ENCODE measurements at regions not wholly inside any gene's neighbourhood (a gene's known extent, or its start where the extent isn't known, plus 50 kb on each side); places are given as distances from the start of the nearest gene placed in this dataset.

GRCh38 chr10:131442271-131442670 is 130.8 kb upstream of the TCERG1L start:
- in situ Hi-C loops (cut with MboI) = no loop called here
- SMC1A ChIA-PET (ENCODE audit: uncharacterized antibody, unreplicated experiment) = no interaction called here
- Histone ChIP-seq H3K36me3 (ENCODE audit: control insufficient read depth in 2 of 2, insufficient read depth in 2 of 2, low read length in 1 of 2) (no peaks in the 10 kb centered on the region), H3K27ac (ENCODE audit: control insufficient read depth, insufficient read depth) (no peak overlapping the region), H3K4me1 (ENCODE audit: control insufficient read depth, insufficient read depth, low read length) (no peaks in the 10 kb centered on the region), H2AFZ (ENCODE audit: control insufficient read depth, low read depth, low read length) (no peak overlapping the region), H3K4me2 (ENCODE audit: control insufficient read depth, insufficient read depth) (no peak overlapping the region), H4K20me1 (ENCODE audit: control insufficient read depth, insufficient read depth) (no peaks in the 10 kb centered on the region), H3K79me2 (ENCODE audit: control insufficient read depth, insufficient read depth, low read length) (no peaks in the 10 kb centered on the region), H3K27me3 (replicated peaks in 1 of 2; ENCODE audit: control insufficient read depth in 2 of 2, insufficient read depth in 2 of 2, low read length in 1 of 2) (no peaks in the 10 kb centered on the region), H3K9ac (ENCODE audit: control insufficient read depth, insufficient read depth, low read length) (no peak overlapping the region), H3K4me3 (no peak overlapping the region), H3K9me3 (replicated peaks; ENCODE audit: control insufficient read depth, insufficient read depth, low read length) (no peaks in the 10 kb centered on the region)
- no peak for FAIRE-seq
- CTCF ChIA-PET = no interaction called here
- BruUV-seq (replicated peaks) = no TSS peak
- 42% methylated on average over 8 of the region's 8 CpGs for WGBS (ENCODE audit: insufficient coverage, insufficient replicate concordance, low lambda C conversion rate, missing lambda C conversion rate)
- RAD21 ChIA-PET (ENCODE audit: unreplicated experiment) = no interaction called here
- no peak for TF ChIP-seq ZZZ3 (IDR thresholded peaks at IDR 0.05; ENCODE audit: control insufficient read depth, insufficient read length, low read depth)
- no peak for TF ChIP-seq RAD51 (IDR thresholded peaks at IDR 0.05)
- no peak for TF ChIP-seq WRNIP1 (IDR thresholded peaks at IDR 0.05; ENCODE audit: borderline replicate concordance, low read depth, low read length)
- TF ChIP-seq CBFB (IDR thresholded peaks at IDR 0.05; ENCODE audit: low read depth) = no peak
- TF ChIP-seq SUPT20H (IDR thresholded peaks at IDR 0.05; ENCODE audit: borderline replicate concordance, control insufficient read depth, low read depth, low read length) = no peak
- TF ChIP-seq CEBPB (IDR thresholded peaks at IDR 0.05; ENCODE audit: borderline replicate concordance in 1 of 2, low read depth in 2 of 2, low read length in 2 of 2) = no peak
- no peak for TF ChIP-seq JUNB (IDR thresholded peaks at IDR 0.05)
- TF ChIP-seq IKZF1 (conservative IDR thresholded peaks at IDR 0.05) = no peak
- no peak for TF ChIP-seq PML (IDR thresholded peaks at IDR 0.05; ENCODE audit: low read length)
- TF ChIP-seq NKRF (conservative IDR thresholded peaks at IDR 0.05) = no peak
- no peak for TF ChIP-seq IRF3 (IDR thresholded peaks at IDR 0.05)
- TF ChIP-seq BHLHE40 (IDR thresholded peaks at IDR 0.05; ENCODE audit: borderline replicate concordance in 1 of 2, low read depth in 2 of 2, low read length in 1 of 2) = no peak
- no peak for TF ChIP-seq BCLAF1 (IDR thresholded peaks at IDR 0.05)
- no peak for TF ChIP-seq HSF1 (IDR thresholded peaks at IDR 0.05; ENCODE audit: low read depth, low read length)
- no peak for TF ChIP-seq MLLT1 (IDR thresholded peaks at IDR 0.05)
- intact Hi-C loops (cut with micrococcal nuclease; ENCODE audit: unreplicated experiment) = no loop called here
- no peak for DNase-seq (ENCODE audit: low read depth, low spot score)
- POLR2A ChIA-PET = no interaction called here
- ATAC-seq = no peak
